HEK293 (cell line): ENCODE measurements at regions not wholly inside any gene's neighbourhood (a gene's known extent, or its start where the extent isn't known, plus 50 kb on each side); places are given as distances from the start of the nearest gene placed in this dataset.

Experiments
- CTCF ChIA-PET: fragments of 350-600 bp; formaldehyde crosslinking; extraction: SDS; loops from one replicate; lab custom pipeline; 2021; ENCODE audit warnings: antibody characterized with exemption; lab: Yijun Ruan, JAX
- POLR2A ChIA-PET: fragments of 300-600 bp; formaldehyde crosslinking; extraction: SDS; loops from one replicate; lab custom pipeline; 2020; ENCODE audit warnings: antibody characterized with exemption, inconsistent platforms; lab: Yijun Ruan, JAX
- H3K27ac ChIP-seq: fragments of 200-500 bp; sonication (Bioruptor generic); 2 replicates; pipeline ENCODE4 v1.5.1; 2014; ENCODE audit warnings: low read depth, low read length, control low read depth, inconsistent platforms; ENCODE audit errors: extremely low read depth
- H3K36me3 ChIP-seq, 2 experiments: fragments of 200-500 bp in 1 of 2; sonication (Bioruptor generic) in 1 of 2; 1 replicate in 1 of 2; 2 replicates in 1 of 2; pipeline ENCODE4 v1.5.1; 2014 to 2017; ENCODE audit warnings: inconsistent platforms in 2 of 2, low read length in 2 of 2; ENCODE audit not compliant: control insufficient read depth in 2 of 2, insufficient read depth in 1 of 2
- H3K4me1 ChIP-seq: fragments of 200-500 bp; sonication (Bioruptor generic); 2 replicates; pipeline ENCODE4 v1.5.1; 2014; ENCODE audit warnings: mild to moderate bottlenecking, low read length, inconsistent platforms; ENCODE audit not compliant: control insufficient read depth, insufficient read depth
- H3K4me3 ChIP-seq: 2 replicates; pipeline ENCODE4 v1.5.1; 2011; ENCODE audit warnings: low read depth, mild to moderate bottlenecking, control low read depth, low read length, moderate library complexity
- H3K9me3 ChIP-seq: fragments of 200-500 bp; sonication (Bioruptor generic); 2 replicates; pipeline ENCODE4 v1.5.1; 2014; ENCODE audit warnings: low read depth, low read length, inconsistent platforms; ENCODE audit not compliant: control insufficient read depth, insufficient read depth
- REPIN1 ChIP-seq: fragments of 450-650 bp; formaldehyde crosslinking; IDR thresholded peaks from 2 replicates; pipeline ENCODE4 v1.5.1; 2017; ENCODE audit warnings: missing biosample characterization, missing genetic modification characterization, low read depth
- YY1 ChIP-seq: fragments of 450-650 bp; formaldehyde crosslinking; IDR thresholded peaks from 2 replicates; pipeline ENCODE4 v1.5.1; 2018; ENCODE audit warnings: missing biosample characterization, missing genetic modification characterization
- ZNF114 ChIP-seq: fragments of 450-650 bp; formaldehyde crosslinking; IDR thresholded peaks from 2 replicates; pipeline ENCODE4 v1.5.0; 2017; ENCODE audit warnings: missing biosample characterization, missing genetic modification characterization
- ZNF266 ChIP-seq: fragments of 450-650 bp; formaldehyde crosslinking; IDR thresholded peaks from 2 replicates; pipeline ENCODE4 v1.5.1; 2016; ENCODE audit warnings: missing biosample characterization, missing genetic modification characterization, low read depth
- ZNF571 ChIP-seq: fragments of 450-650 bp; formaldehyde crosslinking; IDR thresholded peaks from 2 replicates; pipeline ENCODE4 v1.5.0; 2017; ENCODE audit warnings: missing biosample characterization, missing genetic modification characterization
- ZNF626 ChIP-seq: fragments of 450-650 bp; sonication (Bioruptor Pico); formaldehyde crosslinking; IDR thresholded peaks from 2 replicates; pipeline ENCODE4 v1.5.1; 2018; ENCODE audit warnings: missing biosample characterization, missing genetic modification characterization, inconsistent platforms
- ZNF660 ChIP-seq: fragments of 450-650 bp; IDR thresholded peaks from 2 replicates; pipeline ENCODE4 v1.5.1; 2018; ENCODE audit warnings: missing biosample characterization, mild to moderate bottlenecking, missing genetic modification characterization
- ZNF670 ChIP-seq: fragments of 450-650 bp; formaldehyde crosslinking; IDR thresholded peaks from 2 replicates; pipeline ENCODE4 v1.5.1; 2016; ENCODE audit warnings: missing biosample characterization, missing genetic modification characterization, low read depth
- ZNF76 ChIP-seq: fragments of 450-650 bp; formaldehyde crosslinking; IDR thresholded peaks from 2 replicates; pipeline ENCODE4; 2016; ENCODE audit warnings: low read depth, missing biosample characterization, missing genetic modification characterization, borderline replicate concordance
- ZNF843 ChIP-seq: fragments of 450-650 bp; formaldehyde crosslinking; IDR thresholded peaks from 2 replicates; pipeline ENCODE4 v1.5.1; 2016; ENCODE audit warnings: missing biosample characterization, missing genetic modification characterization
- ZXDB ChIP-seq: fragments of 450-650 bp; formaldehyde crosslinking; IDR thresholded peaks from 2 replicates; pipeline ENCODE4 v1.5.1; 2016; ENCODE audit warnings: missing biosample characterization, missing genetic modification characterization
- TF ChIP-seq, protein P1 (sequence below): sonication (generic); formaldehyde crosslinking; IDR thresholded peaks from 2 replicates; pipeline ENCODE4 v1.8.1; 2022; ENCODE audit warnings: mild to moderate bottlenecking, moderate library complexity, missing genetic modification reagents
- TF ChIP-seq, protein P2 (sequence below): fragments of 450-650 bp; formaldehyde crosslinking; IDR thresholded peaks from 2 replicates; pipeline ENCODE4 v1.5.1; 2016; ENCODE audit warnings: missing biosample characterization, missing genetic modification characterization
- TF ChIP-seq, protein P3 (sequence below): fragments of 450-650 bp; formaldehyde crosslinking; IDR thresholded peaks from 2 replicates; pipeline ENCODE4 v1.5.1; 2016; ENCODE audit warnings: missing biosample characterization, missing genetic modification characterization
- TF ChIP-seq, protein P4 (sequence below): fragments of 450-650 bp; formaldehyde crosslinking; IDR thresholded peaks from 2 replicates; pipeline ENCODE4 v1.5.1; 2017; ENCODE audit warnings: missing biosample characterization, mild to moderate bottlenecking, missing genetic modification characterization, moderate library complexity
- TF ChIP-seq, protein P5 (sequence below): fragments of 450-650 bp; formaldehyde crosslinking; IDR thresholded peaks from 2 replicates; pipeline ENCODE4 v1.5.1; 2016; ENCODE audit warnings: missing biosample characterization, missing genetic modification characterization
- TF ChIP-seq, protein P6 (sequence below): fragments of 450-650 bp; formaldehyde crosslinking; IDR thresholded peaks from 2 replicates; pipeline ENCODE4 v1.5.1; 2016; ENCODE audit warnings: missing biosample characterization, missing genetic modification characterization

DNA sequence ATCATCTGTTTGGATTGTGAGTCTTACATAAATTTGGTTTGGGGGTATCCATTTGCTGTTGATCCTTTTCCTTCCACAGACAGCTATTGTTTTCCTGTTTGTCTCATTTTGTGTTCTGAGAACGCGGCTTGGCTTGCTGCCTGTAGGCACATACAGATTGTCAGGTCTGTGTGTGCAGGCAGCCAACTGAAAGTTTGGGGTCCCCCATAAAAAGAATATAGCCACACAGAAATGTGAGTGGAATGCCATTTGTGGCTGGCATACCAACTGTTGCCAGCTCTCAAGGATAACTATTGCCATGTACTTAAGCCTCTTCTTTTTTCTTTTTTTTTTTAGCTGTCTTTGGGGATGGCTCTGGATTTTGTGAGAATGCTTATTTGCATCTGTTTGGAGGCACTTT, 1308.0 kb downstream of the ROBO1 start:
- ChIA-PET POLR2A (no interaction called here), CTCF (no interaction called here)
- TF ChIP-seq, protein P1, sequence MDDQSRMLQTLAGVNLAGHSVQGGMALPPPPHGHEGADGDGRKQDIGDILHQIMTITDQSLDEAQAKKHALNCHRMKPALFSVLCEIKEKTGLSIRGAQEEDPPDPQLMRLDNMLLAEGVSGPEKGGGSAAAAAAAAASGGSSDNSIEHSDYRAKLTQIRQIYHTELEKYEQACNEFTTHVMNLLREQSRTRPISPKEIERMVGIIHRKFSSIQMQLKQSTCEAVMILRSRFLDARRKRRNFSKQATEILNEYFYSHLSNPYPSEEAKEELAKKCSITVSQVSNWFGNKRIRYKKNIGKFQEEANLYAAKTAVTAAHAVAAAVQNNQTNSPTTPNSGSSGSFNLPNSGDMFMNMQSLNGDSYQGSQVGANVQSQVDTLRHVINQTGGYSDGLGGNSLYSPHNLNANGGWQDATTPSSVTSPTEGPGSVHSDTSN (CRISPR knock-in tag) = no peak
- TF ChIP-seq ZXDB (tag by site-specific recombination) = no peak
- TF ChIP-seq, protein P2, sequence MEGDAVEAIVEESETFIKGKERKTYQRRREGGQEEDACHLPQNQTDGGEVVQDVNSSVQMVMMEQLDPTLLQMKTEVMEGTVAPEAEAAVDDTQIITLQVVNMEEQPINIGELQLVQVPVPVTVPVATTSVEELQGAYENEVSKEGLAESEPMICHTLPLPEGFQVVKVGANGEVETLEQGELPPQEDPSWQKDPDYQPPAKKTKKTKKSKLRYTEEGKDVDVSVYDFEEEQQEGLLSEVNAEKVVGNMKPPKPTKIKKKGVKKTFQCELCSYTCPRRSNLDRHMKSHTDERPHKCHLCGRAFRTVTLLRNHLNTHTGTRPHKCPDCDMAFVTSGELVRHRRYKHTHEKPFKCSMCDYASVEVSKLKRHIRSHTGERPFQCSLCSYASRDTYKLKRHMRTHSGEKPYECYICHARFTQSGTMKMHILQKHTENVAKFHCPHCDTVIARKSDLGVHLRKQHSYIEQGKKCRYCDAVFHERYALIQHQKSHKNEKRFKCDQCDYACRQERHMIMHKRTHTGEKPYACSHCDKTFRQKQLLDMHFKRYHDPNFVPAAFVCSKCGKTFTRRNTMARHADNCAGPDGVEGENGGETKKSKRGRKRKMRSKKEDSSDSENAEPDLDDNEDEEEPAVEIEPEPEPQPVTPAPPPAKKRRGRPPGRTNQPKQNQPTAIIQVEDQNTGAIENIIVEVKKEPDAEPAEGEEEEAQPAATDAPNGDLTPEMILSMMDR = no peak
- no peak for TF ChIP-seq ZNF76 (tag by site-specific recombination)
- TF ChIP-seq ZNF571 (tag by site-specific recombination) = no peak
- TF ChIP-seq, protein P3, sequence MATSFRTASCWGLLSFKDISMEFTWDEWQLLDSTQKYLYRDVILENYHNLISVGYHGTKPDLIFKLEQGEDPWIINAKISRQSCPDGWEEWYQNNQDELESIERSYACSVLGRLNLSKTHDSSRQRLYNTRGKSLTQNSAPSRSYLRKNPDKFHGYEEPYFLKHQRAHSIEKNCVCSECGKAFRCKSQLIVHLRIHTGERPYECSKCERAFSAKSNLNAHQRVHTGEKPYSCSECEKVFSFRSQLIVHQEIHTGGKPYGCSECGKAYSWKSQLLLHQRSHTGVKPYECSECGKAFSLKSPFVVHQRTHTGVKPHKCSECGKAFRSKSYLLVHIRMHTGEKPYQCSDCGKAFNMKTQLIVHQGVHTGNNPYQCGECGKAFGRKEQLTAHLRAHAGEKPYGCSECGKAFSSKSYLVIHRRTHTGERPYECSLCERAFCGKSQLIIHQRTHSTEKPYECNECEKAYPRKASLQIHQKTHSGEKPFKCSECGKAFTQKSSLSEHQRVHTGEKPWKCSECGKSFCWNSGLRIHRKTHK (tag by site-specific recombination) = no peak
- Histone ChIP-seq H3K4me3 (no peak overlapping the region), H3K4me1 (no peaks in the 10 kb centered on the region), H3K9me3 (no peaks in the 10 kb centered on the region), H3K36me3 (no peaks in the 10 kb centered on the region), H3K27ac (no peak overlapping the region)

DNA sequence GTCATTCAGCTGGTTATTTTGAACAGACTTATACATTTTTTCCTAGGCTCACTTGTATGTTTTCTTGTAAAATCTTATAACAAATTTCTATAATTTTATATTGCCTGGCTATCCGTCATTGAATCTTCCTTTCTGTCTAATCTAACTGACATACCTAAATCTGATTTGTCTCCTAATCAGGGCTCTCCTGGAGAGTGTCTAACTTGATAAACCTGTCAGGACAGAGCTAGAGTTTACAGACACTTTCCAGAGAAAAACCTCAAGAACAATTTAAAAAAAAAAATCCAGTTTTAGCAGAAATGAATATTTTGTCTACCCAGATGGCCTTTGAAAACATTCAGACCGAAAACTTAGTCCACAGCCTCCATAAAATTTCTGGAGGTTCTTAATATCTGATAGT, 1305.8 kb downstream of the ROBO1 start:
- TF ChIP-seq ZNF114 (tag by site-specific recombination) = no peak
- TF ChIP-seq, protein P4, sequence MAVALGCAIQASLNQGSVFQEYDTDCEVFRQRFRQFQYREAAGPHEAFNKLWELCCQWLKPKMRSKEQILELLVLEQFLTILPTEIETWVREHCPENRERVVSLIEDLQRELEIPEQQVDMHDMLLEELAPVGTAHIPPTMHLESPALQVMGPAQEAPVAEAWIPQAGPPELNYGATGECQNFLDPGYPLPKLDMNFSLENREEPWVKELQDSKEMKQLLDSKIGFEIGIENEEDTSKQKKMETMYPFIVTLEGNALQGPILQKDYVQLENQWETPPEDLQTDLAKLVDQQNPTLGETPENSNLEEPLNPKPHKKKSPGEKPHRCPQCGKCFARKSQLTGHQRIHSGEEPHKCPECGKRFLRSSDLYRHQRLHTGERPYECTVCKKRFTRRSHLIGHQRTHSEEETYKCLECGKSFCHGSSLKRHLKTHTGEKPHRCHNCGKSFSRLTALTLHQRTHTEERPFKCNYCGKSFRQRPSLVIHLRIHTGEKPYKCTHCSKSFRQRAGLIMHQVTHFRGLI (tag by site-specific recombination) = no peak
- TF ChIP-seq, protein P5, sequence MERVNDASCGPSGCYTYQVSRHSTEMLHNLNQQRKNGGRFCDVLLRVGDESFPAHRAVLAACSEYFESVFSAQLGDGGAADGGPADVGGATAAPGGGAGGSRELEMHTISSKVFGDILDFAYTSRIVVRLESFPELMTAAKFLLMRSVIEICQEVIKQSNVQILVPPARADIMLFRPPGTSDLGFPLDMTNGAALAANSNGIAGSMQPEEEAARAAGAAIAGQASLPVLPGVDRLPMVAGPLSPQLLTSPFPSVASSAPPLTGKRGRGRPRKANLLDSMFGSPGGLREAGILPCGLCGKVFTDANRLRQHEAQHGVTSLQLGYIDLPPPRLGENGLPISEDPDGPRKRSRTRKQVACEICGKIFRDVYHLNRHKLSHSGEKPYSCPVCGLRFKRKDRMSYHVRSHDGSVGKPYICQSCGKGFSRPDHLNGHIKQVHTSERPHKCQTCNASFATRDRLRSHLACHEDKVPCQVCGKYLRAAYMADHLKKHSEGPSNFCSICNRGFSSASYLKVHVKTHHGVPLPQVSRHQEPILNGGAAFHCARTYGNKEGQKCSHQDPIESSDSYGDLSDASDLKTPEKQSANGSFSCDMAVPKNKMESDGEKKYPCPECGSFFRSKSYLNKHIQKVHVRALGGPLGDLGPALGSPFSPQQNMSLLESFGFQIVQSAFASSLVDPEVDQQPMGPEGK = no peak
- no peak for TF ChIP-seq REPIN1 (tag by site-specific recombination)
- TF ChIP-seq, protein P6, sequence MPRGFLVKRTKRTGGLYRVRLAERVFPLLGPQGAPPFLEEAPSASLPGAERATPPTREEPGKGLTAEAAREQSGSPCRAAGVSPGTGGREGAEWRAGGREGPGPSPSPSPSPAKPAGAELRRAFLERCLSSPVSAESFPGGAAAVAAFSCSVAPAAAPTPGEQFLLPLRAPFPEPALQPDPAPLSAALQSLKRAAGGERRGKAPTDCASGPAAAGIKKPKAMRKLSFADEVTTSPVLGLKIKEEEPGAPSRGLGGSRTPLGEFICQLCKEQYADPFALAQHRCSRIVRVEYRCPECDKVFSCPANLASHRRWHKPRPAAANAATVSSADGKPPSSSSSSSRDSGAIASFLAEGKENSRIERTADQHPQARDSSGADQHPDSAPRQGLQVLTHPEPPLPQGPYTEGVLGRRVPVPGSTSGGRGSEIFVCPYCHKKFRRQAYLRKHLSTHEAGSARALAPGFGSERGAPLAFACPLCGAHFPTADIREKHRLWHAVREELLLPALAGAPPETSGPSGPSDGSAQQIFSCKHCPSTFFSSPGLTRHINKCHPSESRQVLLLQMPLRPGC (tag by site-specific recombination) = no peak
- no peak for TF ChIP-seq YY1 (tag by site-specific recombination)
- TF ChIP-seq ZNF626 (tag by site-specific recombination) = no peak
- TF ChIP-seq ZNF266 (tag by site-specific recombination) = no peak
- TF ChIP-seq ZNF843 = no peak
- no peak for TF ChIP-seq ZNF660 (tag by site-specific recombination)
- TF ChIP-seq ZNF670 = no peak
- no peaks in the 10 kb centered on the region for H3K4me1 ChIP-seq
- H3K27ac ChIP-seq = no peak overlapping the region
- POLR2A ChIA-PET = no interaction called here
- CTCF ChIA-PET = no interaction called here
- H3K36me3 ChIP-seq = no peaks in the 10 kb centered on the region
- no peak overlapping the region for H3K4me3 ChIP-seq
- H3K9me3 ChIP-seq = no peaks in the 10 kb centered on the region
